Panc1 (cell line): ENCODE measurements at regions not wholly inside any gene's neighbourhood (a gene's known extent, or its start where the extent isn't known, plus 50 kb on each side); places are given as distances from the start of the nearest gene placed in this dataset.

Experiments used
- ATAC-seq: fragments of 200-7000 bp; cut with Tn5 transposase; 2 replicates; pipeline ENCODE4 v1.9.1; 2020; ENCODE audit warnings: mild to moderate bottlenecking, moderate library complexity
- BruUV-seq: library from RNA; stranded (reverse); fragments of 400-500 nt; replicated peaks from 2 replicates; lab custom pipeline; 2021; lab: Mats Ljungman, UMichigan
- CTCF ChIA-PET: fragments of 300-600 bp; sonication (Branson Sonifier 250); formaldehyde crosslinking; loops from one replicate; lab custom pipeline; 2022; ENCODE audit warnings: antibody characterized with exemption; lab: Charles Lee
- POLR2A ChIA-PET: fragments of 300-600 bp; sonication (Branson Sonifier 250); formaldehyde crosslinking; loops from one replicate; lab custom pipeline; 2022; ENCODE audit warnings: antibody characterized with exemption; lab: Charles Lee
- DNase-seq: peaks from one replicate; pipeline ENCODE4 v3.0.0-alpha.2; 2010; ENCODE audit warnings: low read depth, low spot score
- H3K27ac ChIP-seq: 2 replicates; pipeline ENCODE4 v1.5.1; 2011; ENCODE audit warnings: mild to moderate bottlenecking, low read length, inconsistent platforms
- H3K27me3 ChIP-seq: fragments of 200-500 bp; sonication (Bioruptor generic); 2 replicates; pipeline ENCODE4 v1.6.0; 2014; ENCODE audit warnings: low read length, inconsistent platforms; ENCODE audit not compliant: control insufficient read depth, insufficient read depth
- H3K36me3 ChIP-seq: fragments of 200-500 bp; sonication (Bioruptor generic); 2 replicates; pipeline ENCODE4 v1.5.1; 2014; ENCODE audit warnings: inconsistent platforms, mild to moderate bottlenecking, low read length, moderate library complexity; ENCODE audit not compliant: control insufficient read depth, insufficient read depth
- H3K4me1 ChIP-seq: 2 replicates; pipeline ENCODE4 v1.5.1; 2011; ENCODE audit warnings: inconsistent platforms, mild to moderate bottlenecking, low read length, moderate library complexity; ENCODE audit not compliant: control insufficient read depth, insufficient read depth
- H3K4me3 ChIP-seq, 2 experiments: 2 replicates each; pipeline ENCODE4 v1.5.1; 2011 to 2012; ENCODE audit warnings: low read depth in 2 of 2, low read length in 2 of 2, mild to moderate bottlenecking in 2 of 2, inconsistent platforms in 1 of 2, moderate library complexity in 1 of 2
- H3K9me3 ChIP-seq: fragments of 200-500 bp; sonication (Bioruptor generic); 2 replicates; pipeline ENCODE4 v1.5.1; 2014; ENCODE audit warnings: low read depth, mild to moderate bottlenecking, inconsistent platforms, low read length, moderate library complexity; ENCODE audit not compliant: control insufficient read depth, insufficient read depth
- POLR2AphosphoS5 ChIP-seq: IDR thresholded peaks from 2 replicates; pipeline ENCODE4 v1.6.1; 2012; ENCODE audit warnings: mild to moderate bottlenecking, low read depth, low read length, moderate library complexity
- REST ChIP-seq, 2 experiments: IDR thresholded peaks; 2 replicates each; pipeline ENCODE4 v1.6.1; 2011 to 2012; ENCODE audit warnings: low read depth in 2 of 2, control low read depth in 1 of 2, low read length in 1 of 2, mild to moderate bottlenecking in 1 of 2, moderate library complexity in 1 of 2; ENCODE audit not compliant: insufficient read depth in 1 of 2
- SIN3A ChIP-seq: IDR thresholded peaks from 2 replicates; pipeline ENCODE4 v1.6.1; 2012; ENCODE audit warnings: low read depth, mild to moderate bottlenecking, low read length, moderate library complexity, borderline replicate concordance; ENCODE audit not compliant: insufficient read depth
- TCF7L2 ChIP-seq: IDR thresholded peaks from 2 replicates; pipeline ENCODE4 v1.6.1; 2011; ENCODE audit warnings: mild to moderate bottlenecking, low read depth, low read length, inconsistent platforms
- in situ Hi-C: cut with HindIII; loops from 2 replicates; pipeline ENCODE4 v1.10.0; 2016; ENCODE audit warnings: low sequenced_read_pairs, low pct_unique_long_range_greater_than_20kb
- intact Hi-C: fragments of 100-400 bp; cut with micrococcal nuclease; formaldehyde crosslinking; loops from one replicate; pipeline ENCODE4 v1.10.0; 2022; ENCODE audit not compliant: unreplicated experiment
- TF ChIP-seq, protein P1 (sequence below): fragments of 450-650 bp; IDR thresholded peaks from 2 replicates; pipeline ENCODE4 v1.5.1; 2017; ENCODE audit warnings: mild to moderate bottlenecking

GRCh38 chr2:188785490-188785889, 188.7 kb upstream of the COL3A1 start:
- H3K4me1 ChIP-seq, result no peaks in the 10 kb centered on the region; the same call in 1 of the 2 replicates

GRCh38 chr2:188786368-188786841, 187.8 kb upstream of the COL3A1 start:
- BruUV-seq, result no TSS peak
- no peaks in the 10 kb centered on the region for H3K9me3 ChIP-seq
- POLR2A ChIA-PET, result interaction anchor here (0.5 kb wide), 1 partner anchor 1237 kb away, joined by 3 read pairs; no protein-coding TSS in a partner anchor
- no peaks in the 10 kb centered on the region; the same call in 1 of the 2 replicates for H3K4me1 ChIP-seq
- H3K4me3 ChIP-seq, result no peak overlapping the region
- in situ Hi-C loops, result no loop called here
- no peaks in the 10 kb centered on the region for H3K27me3 ChIP-seq
- CTCF ChIA-PET, result no interaction called here
- H3K36me3 ChIP-seq, result no peaks in the 10 kb centered on the region
- no peak for TF ChIP-seq POLR2AphosphoS5
- TF ChIP-seq, protein P1, sequence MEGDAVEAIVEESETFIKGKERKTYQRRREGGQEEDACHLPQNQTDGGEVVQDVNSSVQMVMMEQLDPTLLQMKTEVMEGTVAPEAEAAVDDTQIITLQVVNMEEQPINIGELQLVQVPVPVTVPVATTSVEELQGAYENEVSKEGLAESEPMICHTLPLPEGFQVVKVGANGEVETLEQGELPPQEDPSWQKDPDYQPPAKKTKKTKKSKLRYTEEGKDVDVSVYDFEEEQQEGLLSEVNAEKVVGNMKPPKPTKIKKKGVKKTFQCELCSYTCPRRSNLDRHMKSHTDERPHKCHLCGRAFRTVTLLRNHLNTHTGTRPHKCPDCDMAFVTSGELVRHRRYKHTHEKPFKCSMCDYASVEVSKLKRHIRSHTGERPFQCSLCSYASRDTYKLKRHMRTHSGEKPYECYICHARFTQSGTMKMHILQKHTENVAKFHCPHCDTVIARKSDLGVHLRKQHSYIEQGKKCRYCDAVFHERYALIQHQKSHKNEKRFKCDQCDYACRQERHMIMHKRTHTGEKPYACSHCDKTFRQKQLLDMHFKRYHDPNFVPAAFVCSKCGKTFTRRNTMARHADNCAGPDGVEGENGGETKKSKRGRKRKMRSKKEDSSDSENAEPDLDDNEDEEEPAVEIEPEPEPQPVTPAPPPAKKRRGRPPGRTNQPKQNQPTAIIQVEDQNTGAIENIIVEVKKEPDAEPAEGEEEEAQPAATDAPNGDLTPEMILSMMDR, result no peak
- intact Hi-C loops, result no loop called here
- ATAC-seq (no peak), DNase-seq (no peak)
- H3K27ac ChIP-seq, result no peak overlapping the region

More at GRCh38 chr2:188785490-188785889, 188.7 kb upstream of the COL3A1 start:
- no peak for ATAC-seq
- Histone ChIP-seq H3K36me3 (no peaks in the 10 kb centered on the region), H3K27me3 (no peaks in the 10 kb centered on the region), H3K27ac (no peak overlapping the region), H3K9me3 (no peaks in the 10 kb centered on the region), H3K4me3 (no peak overlapping the region)
- ChIA-PET CTCF (no interaction called here), POLR2A (no interaction called here)
- no peak for TF ChIP-seq TCF7L2
- no peak for TF ChIP-seq POLR2AphosphoS5
- TF ChIP-seq, protein P1, result no peak
- no peak for TF ChIP-seq REST (IDR thresholded peaks at IDR 0.05; ENCODE audit: insufficient read depth in 1 of 2, low read depth in 2 of 2, low read length in 1 of 2)
- TF ChIP-seq SIN3A, result no peak
- intact Hi-C loops, result no loop called here
- no peak for DNase-seq
- in situ Hi-C loops, result no loop called here
- no TSS peak for BruUV-seq
